Thymus (tissue), 11 donors: ENCODE measurements at regions not wholly inside any gene's neighbourhood (a gene's known extent, or its start where the extent isn't known, plus 50 kb on each side); places are given as distances from the start of the nearest gene placed in this dataset.
A peak's percentile ranks its signal among the peaks of the same experiment; 100 is the strongest.

Experiments
- DNase-seq, 9 donors: peaks; one replicate each; pipeline ENCODE4 v3.0.0-alpha.2; 2013; ENCODE audit warnings: low spot score in 9 of 9, low read depth in 6 of 9, missing footprints in 1 of 9
- H3K27ac ChIP-seq, 2 donors: one replicate each; pipeline ENCODE4 v1.5.1; 2013; ENCODE audit warnings: control low read depth in 1 of 2, low read depth in 1 of 2, low read length in 1 of 2, mild to moderate bottlenecking in 1 of 2, moderate library complexity in 1 of 2
- H3K27me3 ChIP-seq, 2 donors: one replicate each; pipeline ENCODE4 v1.5.1; 2013; ENCODE audit warnings: low read length in 1 of 2; ENCODE audit not compliant: control insufficient read depth in 2 of 2, insufficient read depth in 1 of 2
- H3K36me3 ChIP-seq, 2 donors: one replicate each; pipeline ENCODE4 v1.5.1; 2013; ENCODE audit warnings: low read length in 1 of 2, mild to moderate bottlenecking in 1 of 2, moderate library complexity in 1 of 2; ENCODE audit not compliant: control insufficient read depth in 2 of 2, insufficient read depth in 2 of 2
- H3K4me1 ChIP-seq, 2 donors: one replicate each; pipeline ENCODE4 v1.5.1; 2013; ENCODE audit warnings: low read length in 2 of 2; ENCODE audit not compliant: control insufficient read depth in 2 of 2, insufficient read depth in 2 of 2
- H3K4me3 ChIP-seq, 2 donors: one replicate each; pipeline ENCODE4 v1.5.1; 2013; ENCODE audit warnings: low read length in 2 of 2, control low read depth in 1 of 2, mild to moderate bottlenecking in 1 of 2
- H3K9me3 ChIP-seq, 2 donors: one replicate each; pipeline ENCODE4 v1.5.1; 2013; ENCODE audit warnings: low read length in 1 of 2, mild to moderate bottlenecking in 1 of 2; ENCODE audit not compliant: control insufficient read depth in 2 of 2, insufficient read depth in 1 of 2
- WGBS: extraction: QIAGEN DNeasy Blood & Tissue Kit; methylation state at CpG from one replicate; pipeline ENCODE4 v1.1.7; 2013; 5-methylcytosine and 5-hydroxymethylcytosine counted together
- donor health status: healthy.

- H3K36me3 ChIP-seq: no peaks in the 10 kb centered on the region
- no peak for DNase-seq
- no peaks in the 10 kb centered on the region for H3K27me3 ChIP-seq
- H3K9me3 ChIP-seq: no peaks in the 10 kb centered on the region
- H3K4me3 ChIP-seq: no peak overlapping the region
- no peak overlapping the region for H3K27ac ChIP-seq
- H3K4me1 ChIP-seq: no peaks in the 10 kb centered on the region
Measured at GRCh38 chr5:25029004-25029403, 384.2 kb upstream of the CDH10 start.

GRCh38 chr5:25027526-25027925, 382.7 kb upstream of the CDH10 start:
- WGBS: 84% methylated on average over 1 of the region's 1 CpG
- no peak for DNase-seq
- no peak overlapping the region for H3K4me3 ChIP-seq

GRCh38 chr5:25027061-25027460, 382.3 kb upstream of the CDH10 start:
- Histone ChIP-seq H3K4me3 (no peak overlapping the region), H3K36me3 (no peaks in the 10 kb centered on the region), H3K4me1 (no peaks in the 10 kb centered on the region), H3K27ac (no peak overlapping the region), H3K9me3 (no peaks in the 10 kb centered on the region), H3K27me3 (no peaks in the 10 kb centered on the region)
- no peak for DNase-seq
- 86% methylated on average over 2 of the region's 2 CpGs for WGBS

More at GRCh38 chr5:25027526-25027925, 382.7 kb upstream of the CDH10 start:
- H3K9me3 ChIP-seq: no peaks in the 10 kb centered on the region
- H3K36me3 ChIP-seq: no peaks in the 10 kb centered on the region
- no peaks in the 10 kb centered on the region for H3K27me3 ChIP-seq
- H3K27ac ChIP-seq: no peak overlapping the region
- no peaks in the 10 kb centered on the region for H3K4me1 ChIP-seq

GRCh38 chr5:25025831-25026230, 381.1 kb upstream of the CDH10 start:
- no peaks in the 10 kb centered on the region for H3K27me3 ChIP-seq
- H3K27ac ChIP-seq: no peak overlapping the region
- H3K36me3 ChIP-seq: no peaks in the 10 kb centered on the region
- no peaks in the 10 kb centered on the region for H3K4me1 ChIP-seq
- H3K9me3 ChIP-seq: no peaks in the 10 kb centered on the region
- H3K4me3 ChIP-seq: no peak overlapping the region
- DNase-seq: no peak
- 93% methylated on average over 4 of the region's 4 CpGs for WGBS

GRCh38 chr5:25020454-25020853, 375.7 kb upstream of the CDH10 start:
- Histone ChIP-seq H3K9me3 (no peaks in the 10 kb centered on the region), H3K4me1 (no peaks in the 10 kb centered on the region), H3K4me3 (no peak overlapping the region), H3K27me3 (no peaks in the 10 kb centered on the region), H3K27ac (no peak overlapping the region), H3K36me3 (no peaks in the 10 kb centered on the region)
- 86% methylated on average over 1 of the region's 1 CpG for WGBS
- no peak for DNase-seq

GRCh38 chr5:25009063-25009462, 364.3 kb upstream of the CDH10 start:
- Histone ChIP-seq H3K36me3 (no peaks in the 10 kb centered on the region), H3K4me3 (no peak overlapping the region), H3K27me3 (no peaks in the 10 kb centered on the region), H3K9me3 (no peaks in the 10 kb centered on the region), H3K27ac (no peak overlapping the region), H3K4me1 (no peaks in the 10 kb centered on the region)
- WGBS: 97% methylated on average over 9 of the region's 9 CpGs
- DNase-seq: no peak

- Histone ChIP-seq H3K9me3 (no peaks in the 10 kb centered on the region), H3K27ac (no peak overlapping the region), H3K4me3 (no peak overlapping the region), H3K27me3 (no peaks in the 10 kb centered on the region), H3K4me1 (no peaks in the 10 kb centered on the region), H3K36me3 (no peaks in the 10 kb centered on the region)
- WGBS: 68% methylated on average over 2 of the region's 2 CpGs
- DNase-seq: peak in 1 of 9 donors; percentile 21
Measured at GRCh38 chr5:25006734-25007133, 362.0 kb upstream of the CDH10 start.

- Histone ChIP-seq H3K4me1 (no peaks in the 10 kb centered on the region), H3K4me3 (no peak overlapping the region), H3K27ac (no peak overlapping the region), H3K27me3 (no peaks in the 10 kb centered on the region), H3K36me3 (no peaks in the 10 kb centered on the region), H3K9me3 (no peaks in the 10 kb centered on the region)
- WGBS: 58% methylated on average over 4 of the region's 4 CpGs
- DNase-seq: no peak
Measured at GRCh38 chr5:25006237-25006636, 361.5 kb upstream of the CDH10 start.

GRCh38 chr5:25005431-25005830, 360.7 kb upstream of the CDH10 start:
- Histone ChIP-seq H3K4me3 (no peak overlapping the region), H3K4me1 (no peaks in the 10 kb centered on the region), H3K9me3 (no peaks in the 10 kb centered on the region), H3K36me3 (no peaks in the 10 kb centered on the region), H3K27ac (no peak overlapping the region), H3K27me3 (no peaks in the 10 kb centered on the region)
- 85% methylated on average over 3 of the region's 3 CpGs for WGBS
- DNase-seq: no peak

GRCh38 chr5:25002371-25002770, 357.6 kb upstream of the CDH10 start:
- no peak overlapping the region for H3K27ac ChIP-seq
- WGBS: 98% methylated on average over 1 of the region's 1 CpG
- H3K27me3 ChIP-seq: no peaks in the 10 kb centered on the region

More at GRCh38 chr5:25002371-25002770, 357.6 kb upstream of the CDH10 start:
- Histone ChIP-seq H3K4me1 (no peaks in the 10 kb centered on the region), H3K36me3 (no peaks in the 10 kb centered on the region), H3K9me3 (no peaks in the 10 kb centered on the region), H3K4me3 (no peak overlapping the region)
- DNase-seq: no peak
